MG63 (cell line): ENCODE measurements at regions not wholly inside any gene's neighbourhood (a gene's known extent, or its start where the extent isn't known, plus 50 kb on each side); places are given as distances from the start of the nearest gene placed in this dataset.

Experiments used
- DNase-seq: peaks from one replicate; pipeline ENCODE4 v3.0.0-alpha.2; 2020
- H3K27me3 ChIP-seq: fragments of 250-450 bp; sonication (Bioruptor Pico); 2 replicates; pipeline ENCODE4 v1.5.1; 2020; ENCODE audit warnings: mild to moderate bottlenecking, moderate library complexity
- H3K36me3 ChIP-seq: fragments of 250-450 bp; sonication (Bioruptor Pico); 2 replicates; pipeline ENCODE4 v1.5.1; 2020; ENCODE audit warnings: mild to moderate bottlenecking, moderate library complexity
- H3K4me3 ChIP-seq: fragments of 250-450 bp; sonication (Bioruptor Pico); 2 replicates; pipeline ENCODE4 v1.5.1; 2020; ENCODE audit warnings: mild to moderate bottlenecking, moderate library complexity
- H3K9me3 ChIP-seq: fragments of 250-450 bp; sonication (Bioruptor Pico); 2 replicates; pipeline ENCODE4 v1.5.1; 2020; ENCODE audit warnings: mild to moderate bottlenecking, moderate library complexity

GRCh38 chr9:99433555-99433954 is 211.5 kb downstream of the SEC61B start:
- no peak overlapping the region for H3K4me3 ChIP-seq
- no peaks in the 10 kb centered on the region for H3K36me3 ChIP-seq
- DNase-seq, result peak; percentile 94
- no peaks in the 10 kb centered on the region for H3K27me3 ChIP-seq
- peaks cover 7% of the 10 kb centered on the region for H3K9me3 ChIP-seq

DNA sequence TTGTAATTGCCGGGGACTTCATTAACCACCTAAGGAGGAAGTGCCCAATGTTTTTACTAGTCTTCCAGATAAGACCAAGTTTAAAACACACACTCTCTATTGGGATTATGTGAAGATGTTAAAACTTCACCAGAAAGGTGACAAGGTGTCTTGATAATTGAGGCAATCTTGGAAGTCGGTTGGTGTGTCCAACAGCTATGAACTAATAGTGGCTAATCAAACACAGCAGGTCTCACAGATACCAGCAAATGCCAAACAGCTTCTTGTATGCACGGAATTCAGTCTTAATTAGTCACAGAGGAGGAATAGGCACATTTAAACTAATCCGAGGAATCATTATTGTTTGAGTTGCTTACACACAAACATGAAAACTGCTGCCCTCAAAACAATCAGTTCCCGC is 214.5 kb downstream of the SEC61B start:
- no peaks in the 10 kb centered on the region for H3K36me3 ChIP-seq
- no peak for DNase-seq

DNA sequence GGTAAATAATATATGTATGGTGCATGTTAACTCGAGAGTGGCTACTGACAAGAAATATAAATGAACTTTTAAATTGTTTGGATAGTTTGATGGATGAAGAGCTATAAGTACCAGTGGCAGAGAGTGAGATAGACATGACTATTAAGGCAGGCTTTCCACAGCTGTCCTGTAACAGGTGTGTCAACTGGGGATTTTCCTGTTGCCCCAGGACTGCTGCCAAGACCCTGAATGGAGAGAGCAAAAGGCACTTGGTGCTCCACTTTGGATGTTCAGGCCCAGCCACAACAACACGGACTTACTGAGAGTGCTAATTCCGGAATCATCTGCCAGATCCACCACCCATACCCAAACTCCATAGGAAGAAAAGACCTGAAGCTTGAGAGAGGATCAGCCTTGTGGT is 215.1 kb downstream of the SEC61B start:
- Histone ChIP-seq H3K36me3 (no peaks in the 10 kb centered on the region), H3K4me3 (no peak overlapping the region), H3K9me3 (no peaks in the 10 kb centered on the region), H3K27me3 (no peaks in the 10 kb centered on the region)
- DNase-seq, result no peak

More for the DNA sequence above, 214.5 kb downstream of the SEC61B start:
- H3K4me3 ChIP-seq, result no peak overlapping the region
- H3K27me3 ChIP-seq, result no peaks in the 10 kb centered on the region
- H3K9me3 ChIP-seq, result no peaks in the 10 kb centered on the region

GRCh38 chr9:99438596-99438995 is 216.5 kb downstream of the SEC61B start:
- Histone ChIP-seq H3K9me3 (no peaks in the 10 kb centered on the region), H3K36me3 (no peaks in the 10 kb centered on the region), H3K27me3 (no peaks in the 10 kb centered on the region), H3K4me3 (no peak overlapping the region)
- DNase-seq, result no peak

GRCh38 chr9:99441829-99442228 is 219.7 kb downstream of the SEC61B start:
- Histone ChIP-seq H3K4me3 (no peak overlapping the region), H3K27me3 (no peaks in the 10 kb centered on the region), H3K36me3 (no peaks in the 10 kb centered on the region), H3K9me3 (no peaks in the 10 kb centered on the region)
- no peak for DNase-seq

- DNase-seq, result peak; percentile 86
- Histone ChIP-seq H3K27me3 (no peaks in the 10 kb centered on the region), H3K4me3 (no peak overlapping the region), H3K9me3 (no peaks in the 10 kb centered on the region), H3K36me3 (no peaks in the 10 kb centered on the region)
Measured at GRCh38 chr9:99445371-99445891, 223.3 kb downstream of the SEC61B start.

- Histone ChIP-seq H3K4me3 (no peak overlapping the region), H3K36me3 (no peaks in the 10 kb centered on the region), H3K9me3 (no peaks in the 10 kb centered on the region), H3K27me3 (no peaks in the 10 kb centered on the region)
- DNase-seq, result peak; percentile 53
Measured at GRCh38 chr9:99445920-99446319, 223.8 kb downstream of the SEC61B start.

DNA sequence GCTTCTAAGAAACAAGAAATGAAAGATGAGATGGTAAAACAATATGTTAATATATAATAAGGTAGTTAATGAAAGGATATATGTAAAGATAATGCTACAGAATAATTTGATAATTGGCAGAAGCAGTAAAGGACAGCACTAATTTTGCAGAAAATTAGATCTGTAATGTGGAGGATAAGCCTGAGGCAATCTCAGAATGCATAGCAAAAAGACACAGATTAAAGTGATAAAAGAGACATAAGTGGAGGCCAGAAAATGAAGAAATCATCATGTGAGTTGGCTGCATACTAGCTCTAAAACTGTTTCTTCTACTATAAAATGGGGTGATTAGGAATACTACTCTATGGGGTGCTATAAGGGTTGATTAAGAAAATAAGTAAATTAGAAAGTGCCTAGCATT is 225.9 kb downstream of the SEC61B start:
- Histone ChIP-seq H3K36me3 (no peaks in the 10 kb centered on the region), H3K27me3 (no peaks in the 10 kb centered on the region), H3K4me3 (no peak overlapping the region), H3K9me3 (no peaks in the 10 kb centered on the region)
- no peak for DNase-seq

DNA sequence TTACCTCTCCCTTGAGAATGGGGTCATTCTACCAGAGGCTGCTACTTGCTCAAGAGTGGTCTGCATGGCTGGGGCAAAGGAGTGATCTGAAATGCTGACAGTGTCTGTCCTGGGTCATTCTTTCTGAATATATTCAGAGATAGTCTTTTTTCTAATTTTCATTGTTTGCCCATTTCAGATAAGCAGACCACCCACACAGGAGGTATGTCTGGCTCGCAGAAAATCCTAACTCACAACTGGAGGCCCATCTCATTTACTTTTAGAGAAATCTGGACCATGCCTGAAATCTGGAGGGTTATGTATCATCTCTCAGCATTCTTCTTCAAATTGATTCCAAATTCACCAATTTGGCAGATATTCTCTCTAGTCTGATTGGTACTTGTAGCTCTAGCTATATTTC is 227.6 kb downstream of the SEC61B start:
- no peaks in the 10 kb centered on the region for H3K9me3 ChIP-seq
- H3K4me3 ChIP-seq, result no peak overlapping the region
- no peaks in the 10 kb centered on the region for H3K27me3 ChIP-seq
- H3K36me3 ChIP-seq, result no peaks in the 10 kb centered on the region
- no peak for DNase-seq

GRCh38 chr9:99451112-99451606 is 229.1 kb downstream of the SEC61B start:
- DNase-seq, result no peak
- no peak overlapping the region for H3K4me3 ChIP-seq

GRCh38 chr9:99457406-99457805 is 235.3 kb downstream of the SEC61B start:
- DNase-seq, result no peak
- Histone ChIP-seq H3K36me3 (no peaks in the 10 kb centered on the region), H3K4me3 (no peak overlapping the region), H3K27me3 (no peaks in the 10 kb centered on the region), H3K9me3 (no peaks in the 10 kb centered on the region)

More at GRCh38 chr9:99451112-99451606, 229.1 kb downstream of the SEC61B start:
- Histone ChIP-seq H3K36me3 (no peaks in the 10 kb centered on the region), H3K9me3 (no peaks in the 10 kb centered on the region), H3K27me3 (no peaks in the 10 kb centered on the region)

GRCh38 chr9:99457981-99458380 is 235.9 kb downstream of the SEC61B start:
- no peaks in the 10 kb centered on the region for H3K27me3 ChIP-seq
- DNase-seq, result no peak
- no peaks in the 10 kb centered on the region for H3K9me3 ChIP-seq
- no peak overlapping the region for H3K4me3 ChIP-seq
- H3K36me3 ChIP-seq, result no peaks in the 10 kb centered on the region

GRCh38 chr9:99459919-99460318 is 237.8 kb downstream of the SEC61B start:
- no peaks in the 10 kb centered on the region for H3K9me3 ChIP-seq
- no peaks in the 10 kb centered on the region for H3K36me3 ChIP-seq
- no peak overlapping the region for H3K4me3 ChIP-seq
- DNase-seq, result no peak
- no peaks in the 10 kb centered on the region for H3K27me3 ChIP-seq

DNA sequence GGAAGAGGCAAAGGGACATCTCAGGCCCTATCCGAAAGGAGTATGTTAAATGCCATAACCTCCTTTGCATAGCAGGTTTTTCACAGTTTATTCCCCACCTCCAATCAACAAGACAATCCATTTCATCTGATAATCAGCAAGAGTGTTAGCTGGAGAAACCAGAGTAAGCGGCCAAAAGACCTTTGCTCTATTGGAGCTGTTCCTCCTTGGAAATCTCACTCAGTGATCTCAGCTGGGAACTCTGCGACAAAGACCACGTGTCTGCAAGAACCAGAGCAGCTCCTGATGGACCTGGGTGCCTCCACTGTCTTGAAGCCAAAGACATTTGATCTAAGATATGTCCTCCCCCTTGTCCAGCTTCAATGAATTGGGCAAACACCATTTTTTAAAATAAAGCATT is 241.0 kb downstream of the SEC61B start:
- no peaks in the 10 kb centered on the region for H3K36me3 ChIP-seq
- H3K27me3 ChIP-seq, result no peaks in the 10 kb centered on the region
- DNase-seq, result no peak
- H3K9me3 ChIP-seq, result no peaks in the 10 kb centered on the region
- no peak overlapping the region for H3K4me3 ChIP-seq

GRCh38 chr9:99464568-99464967 is 242.5 kb downstream of the SEC61B start:
- no peak for DNase-seq
- no peaks in the 10 kb centered on the region for H3K9me3 ChIP-seq
- no peak overlapping the region for H3K4me3 ChIP-seq
- H3K27me3 ChIP-seq, result no peaks in the 10 kb centered on the region
- no peaks in the 10 kb centered on the region for H3K36me3 ChIP-seq

DNA sequence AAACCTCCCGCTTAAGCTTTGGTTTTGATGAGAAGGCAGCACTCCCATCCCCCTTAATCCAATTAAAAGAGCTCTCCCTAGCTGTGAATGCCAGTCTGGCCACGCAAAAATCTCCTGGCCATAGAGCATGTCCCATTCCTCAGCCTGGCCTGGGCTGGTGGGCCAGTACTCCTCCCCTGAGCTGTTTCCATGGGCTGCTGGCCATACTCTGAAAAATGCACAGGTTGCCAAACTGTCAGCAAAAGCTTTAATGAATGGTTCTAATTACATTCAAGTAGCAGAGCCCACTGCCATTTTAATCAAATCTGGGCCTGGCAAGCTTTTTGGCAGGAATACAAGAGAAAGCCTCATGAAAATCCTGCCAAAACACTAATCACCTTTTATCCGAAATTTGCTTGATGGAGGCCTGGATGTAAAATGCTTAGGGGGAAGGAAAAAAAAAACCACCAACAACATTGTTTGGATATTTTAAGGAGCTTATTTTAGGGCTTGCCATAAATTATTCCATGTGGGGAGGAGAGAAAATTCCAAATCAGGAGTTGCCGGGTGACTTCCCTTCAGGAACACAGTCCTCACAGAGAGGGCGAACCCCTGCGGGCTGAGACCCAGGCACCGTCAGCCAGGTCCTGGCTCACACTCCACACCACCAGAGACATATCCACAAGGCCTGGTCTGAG is 243.3 kb downstream of the SEC61B start:
- no peak for DNase-seq
- Histone ChIP-seq H3K36me3 (no peaks in the 10 kb centered on the region), H3K9me3 (no peaks in the 10 kb centered on the region), H3K4me3 (no peak overlapping the region), H3K27me3 (no peaks in the 10 kb centered on the region)

DNA sequence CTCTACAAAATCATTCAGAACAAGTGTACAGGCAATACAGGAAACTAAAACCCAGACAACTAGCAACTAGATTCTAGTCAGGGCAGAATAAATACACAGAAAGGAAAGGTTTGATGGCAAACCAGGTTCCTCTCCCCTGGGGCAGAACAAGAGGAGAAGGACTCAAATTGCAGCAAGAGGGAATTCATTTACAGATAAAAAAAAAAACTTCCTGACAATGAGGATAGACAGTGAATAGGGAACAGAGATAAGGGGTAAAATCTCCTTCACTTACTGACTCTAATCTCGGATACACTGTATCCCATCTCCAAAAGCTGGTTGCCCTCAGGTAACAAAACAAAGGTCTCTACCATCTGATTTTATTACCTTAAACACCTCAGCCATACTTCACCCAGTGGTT is 244.0 kb downstream of the SEC61B start:
- H3K36me3 ChIP-seq, result no peaks in the 10 kb centered on the region
- H3K9me3 ChIP-seq, result no peaks in the 10 kb centered on the region
- H3K27me3 ChIP-seq, result no peaks in the 10 kb centered on the region
- no peak for DNase-seq
- no peak overlapping the region for H3K4me3 ChIP-seq

- Histone ChIP-seq H3K4me3 (no peak overlapping the region), H3K27me3 (no peaks in the 10 kb centered on the region), H3K36me3 (no peaks in the 10 kb centered on the region), H3K9me3 (no peaks in the 10 kb centered on the region)
- DNase-seq, result no peak
Measured at GRCh38 chr9:99466781-99467180, 244.7 kb downstream of the SEC61B start.
